HG02870 (cell line): ENCODE measurements at regions not wholly inside any gene's neighbourhood (a gene's known extent, or its start where the extent isn't known, plus 50 kb on each side); places are given as distances from the start of the nearest gene placed in this dataset.
A peak's percentile ranks its signal among the peaks of the same experiment; 100 is the strongest.

ENCODE experiments used
- ATAC-seq: cut with Tn5 transposase; IDR thresholded peaks from one replicate; pipeline ENCODE4 v1.9.1; 2021; ENCODE audit warnings: mild to moderate bottlenecking, moderate library complexity; ENCODE audit not compliant: unreplicated experiment

DNA sequence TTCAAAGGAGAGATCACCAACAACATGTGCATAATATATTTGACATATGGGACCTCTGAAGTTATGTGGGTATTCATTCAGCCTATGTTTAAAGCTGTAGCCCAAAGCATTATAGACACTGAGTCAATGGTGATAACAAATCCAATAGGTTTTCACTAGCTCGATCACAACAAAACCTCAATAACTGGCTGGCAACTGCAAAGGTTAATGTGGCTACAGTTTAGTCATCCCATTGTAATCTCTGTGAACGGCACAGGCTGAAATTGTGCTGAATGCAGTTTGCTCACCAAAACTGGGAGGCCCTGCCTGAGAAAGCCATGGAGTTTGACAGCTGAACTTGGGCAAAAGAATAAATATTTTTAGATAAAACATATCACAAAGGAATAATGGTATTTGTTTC, 152.4 kb upstream of the ADO start:
- ATAC-seq, result no peak

GRCh38 chr10:62652564-62652963, 152.0 kb upstream of the ADO start:
- ATAC-seq, result no peak

- ATAC-seq, result peak; percentile 83
Measured at GRCh38 chr10:62653254-62653653, 151.3 kb upstream of the ADO start.

DNA sequence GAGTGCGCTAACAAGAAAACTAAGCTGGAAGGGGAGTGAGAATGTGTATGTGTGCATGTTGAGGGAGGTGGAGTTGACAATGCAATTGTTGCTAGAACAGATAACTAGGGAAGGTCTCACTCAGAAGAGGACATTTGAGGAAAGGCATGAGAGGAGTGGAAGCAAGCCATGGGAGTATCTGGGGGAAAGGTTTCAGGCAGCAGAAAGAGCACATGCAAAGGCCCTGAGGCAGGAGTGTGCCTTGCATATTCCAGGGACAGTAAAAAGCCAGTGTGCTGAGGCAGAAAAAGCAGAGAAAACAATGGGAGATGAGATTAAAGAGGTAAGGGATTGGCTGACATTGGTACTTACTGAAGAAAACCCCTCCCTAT, 149.6 kb upstream of the ADO start:
- ATAC-seq, result no peak

DNA sequence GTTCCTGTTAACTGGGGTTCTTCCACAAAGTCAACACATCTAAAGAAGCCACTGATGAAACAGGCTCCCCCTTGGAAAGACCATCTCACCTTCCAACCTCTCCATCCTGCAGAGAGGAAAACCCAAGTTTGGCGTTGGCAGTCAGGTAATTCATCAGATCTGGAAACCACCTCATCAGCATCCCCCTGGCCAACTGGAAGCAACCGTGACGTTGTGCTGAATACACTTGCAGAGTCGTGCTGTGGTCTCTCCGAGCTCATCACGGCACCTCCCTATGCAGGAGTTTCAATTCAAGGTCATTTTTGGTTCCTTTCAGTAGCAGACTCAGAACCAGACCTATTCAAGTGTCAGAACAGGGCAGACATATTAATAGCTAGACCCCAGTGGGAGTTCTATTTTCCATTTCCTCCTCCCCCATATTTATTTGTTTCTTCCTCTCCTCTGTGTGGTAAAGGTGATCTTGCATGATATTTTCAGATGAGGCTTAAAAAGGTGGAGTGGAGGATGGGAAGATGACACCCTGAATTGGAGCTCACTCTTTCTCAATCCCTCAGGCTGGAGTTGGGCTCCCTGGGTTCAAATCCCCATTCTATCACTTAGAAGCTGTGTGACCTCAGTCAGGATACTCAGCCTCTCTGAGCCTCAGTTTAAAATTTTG, 149.1 kb upstream of the ADO start:
- ATAC-seq, result peak; percentile 84

- ATAC-seq, result no peak
Measured at GRCh38 chr10:62657244-62657835, 147.2 kb upstream of the ADO start.

GRCh38 chr10:62658516-62658915, 146.0 kb upstream of the ADO start:
- ATAC-seq, result no peak

DNA sequence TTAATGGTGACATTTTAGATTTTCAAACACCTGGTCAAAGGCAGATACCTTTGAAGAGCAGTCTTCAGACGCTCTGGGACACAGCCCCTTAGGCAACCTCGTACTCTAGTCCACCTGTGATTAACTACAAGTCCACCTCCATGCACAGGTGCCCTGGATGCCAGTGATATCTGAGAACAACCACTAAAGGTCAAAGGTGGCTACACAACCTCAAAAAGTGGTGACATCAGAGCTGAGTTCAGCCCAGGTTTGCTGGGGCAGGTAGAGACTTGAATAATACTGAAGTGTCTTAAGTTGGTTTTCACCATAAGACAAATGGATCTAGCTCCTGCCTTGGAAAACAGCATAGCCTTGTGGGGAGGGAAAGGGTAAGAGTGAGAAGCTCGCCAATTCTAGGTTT, 143.4 kb upstream of the ADO start:
- no peak for ATAC-seq

DNA sequence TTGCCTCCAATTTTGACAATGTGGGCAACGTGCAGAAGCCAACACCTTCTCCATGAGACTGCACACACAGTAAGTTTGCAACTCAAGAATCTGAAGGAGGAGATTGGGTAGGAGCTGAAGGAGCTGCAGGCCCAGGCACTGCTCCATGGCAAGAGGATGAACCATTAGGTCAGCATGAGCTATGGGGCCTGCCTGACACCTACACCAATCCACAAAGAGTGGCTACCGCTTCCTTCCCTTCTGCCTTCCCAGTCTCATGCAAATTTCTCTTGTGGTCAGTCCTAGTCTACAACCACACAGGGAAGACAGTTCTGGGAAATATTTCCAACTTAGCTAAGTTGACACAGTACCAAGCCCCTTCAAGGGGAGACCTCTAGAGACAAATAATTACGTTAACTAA, 142.0 kb upstream of the ADO start:
- no peak for ATAC-seq

DNA sequence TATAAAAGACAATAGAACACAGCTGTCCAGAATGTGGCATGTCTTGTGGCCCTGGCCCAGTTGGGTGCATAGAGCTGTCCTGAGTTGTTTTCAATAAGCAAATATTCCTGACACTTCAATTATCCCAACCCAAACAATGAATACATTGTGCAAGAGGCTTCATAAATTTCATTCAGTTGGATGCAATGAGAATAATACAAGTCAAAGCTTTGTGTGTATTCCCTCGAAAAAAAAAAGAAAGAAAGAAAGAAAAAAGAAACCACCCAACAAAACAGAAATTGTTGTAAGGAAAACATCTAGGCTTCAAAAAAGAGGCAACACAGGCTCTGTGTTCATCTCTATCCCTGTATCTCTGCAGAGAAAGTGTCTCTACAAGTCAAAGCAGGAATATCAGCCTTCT, 138.7 kb upstream of the ADO start:
- ATAC-seq, result no peak

- ATAC-seq, result no peak
Measured at GRCh38 chr10:62666275-62666674, 138.2 kb upstream of the ADO start.

- no peak for ATAC-seq
Measured at GRCh38 chr10:62669341-62669740, 135.2 kb upstream of the ADO start.

- ATAC-seq, result no peak
Measured at GRCh38 chr10:62671104-62671503, 133.4 kb upstream of the ADO start.

GRCh38 chr10:62681211-62681940, 123.1 kb upstream of the ADO start:
- ATAC-seq, result peak; percentile 96

- no peak for ATAC-seq
Measured at GRCh38 chr10:62684911-62685310, 119.6 kb upstream of the ADO start.

DNA sequence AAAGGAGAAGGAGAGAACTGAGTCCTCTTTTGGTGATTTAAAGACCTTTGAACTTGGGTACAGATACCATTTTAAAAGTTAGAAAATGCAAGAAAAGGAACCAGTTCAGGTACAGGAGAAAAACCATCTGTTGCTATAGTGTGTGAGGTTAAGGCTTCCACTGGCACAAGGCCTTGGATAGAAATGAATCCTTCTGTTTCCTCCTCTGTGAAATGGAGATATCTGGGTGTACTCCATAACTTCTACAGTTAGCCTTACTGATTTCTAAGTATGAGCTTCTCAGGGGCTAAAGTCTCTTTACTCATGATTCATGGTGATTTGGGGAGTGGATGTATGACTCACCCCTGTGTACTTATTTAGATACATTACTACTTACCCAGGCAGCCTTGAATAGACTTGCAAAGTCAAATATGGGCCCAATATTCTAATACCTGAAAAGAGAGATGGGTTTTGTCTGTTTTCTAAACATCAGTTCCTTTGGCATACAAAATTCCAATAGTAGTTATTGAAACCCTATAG, 117.2 kb upstream of the ADO start:
- no peak for ATAC-seq

DNA sequence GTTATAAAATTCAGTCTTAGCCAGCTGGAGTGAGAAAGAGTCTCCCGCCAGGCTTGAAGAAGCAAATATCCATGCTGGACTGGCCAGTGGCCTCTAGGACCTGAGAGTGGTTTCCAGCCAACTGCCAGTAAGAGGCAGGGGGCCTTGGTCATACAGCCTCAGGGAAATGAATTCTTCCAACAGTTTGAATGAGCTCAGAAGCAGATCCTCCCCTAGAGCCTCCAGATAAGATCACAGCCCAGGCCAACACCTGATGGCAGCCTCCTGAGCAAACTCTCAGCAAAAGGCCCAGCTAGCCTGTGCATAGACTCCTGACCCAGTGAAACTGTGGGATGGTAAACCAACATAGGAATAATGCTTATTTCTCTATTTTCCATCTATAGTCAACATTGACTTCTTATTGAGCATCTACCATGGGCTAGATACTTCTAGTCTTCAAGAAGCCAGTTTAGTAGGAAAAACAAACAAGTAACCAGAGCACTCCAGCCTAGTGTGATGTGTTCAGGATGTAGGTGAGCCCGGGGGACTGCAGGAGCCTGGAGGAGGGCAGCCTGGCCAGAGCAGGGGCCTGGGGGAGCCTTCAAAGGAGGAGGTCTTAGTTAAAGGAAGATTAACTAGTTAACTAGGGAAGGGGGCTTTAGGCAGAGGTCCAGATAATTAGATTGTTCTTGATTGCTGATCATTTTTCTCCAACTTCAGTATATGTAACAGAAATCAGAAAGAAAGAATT, 115.4 kb upstream of the ADO start:
- ATAC-seq, result no peak

GRCh38 chr10:62689712-62690111, 114.8 kb upstream of the ADO start:
- no peak for ATAC-seq

GRCh38 chr10:62690703-62691102, 113.8 kb upstream of the ADO start:
- ATAC-seq, result no peak

GRCh38 chr10:62691336-62691735, 113.2 kb upstream of the ADO start:
- no peak for ATAC-seq

DNA sequence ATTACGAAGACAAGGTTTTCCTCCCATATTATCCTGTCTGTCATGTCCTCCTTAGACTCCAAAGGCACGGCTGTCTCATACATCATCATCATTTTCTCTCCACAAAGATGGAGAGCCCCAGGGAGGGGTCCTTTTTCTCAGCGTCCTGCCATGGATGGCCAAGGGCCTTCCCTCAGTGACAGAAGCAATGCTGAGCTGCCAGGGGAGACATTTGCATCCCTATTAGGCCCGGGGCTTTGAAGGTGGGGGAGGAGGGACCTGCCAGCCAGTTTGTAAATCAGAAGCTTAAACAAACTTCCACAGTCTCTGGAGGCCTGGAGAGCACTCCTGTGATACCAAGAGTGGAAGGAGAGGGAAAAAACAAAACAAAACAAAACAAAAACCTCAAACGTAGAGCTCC, 112.4 kb upstream of the ADO start:
- ATAC-seq, result no peak

GRCh38 chr10:62693306-62693705, 111.2 kb upstream of the ADO start:
- no peak for ATAC-seq
